ENCODE measurements at regions not wholly inside any gene's neighbourhood (a gene's known extent, or its start where the extent isn't known, plus 50 kb on each side); places are given as distances from the start of the nearest gene placed in this dataset.

GRCh38 chr2:207274530-207275189 is 108.9 kb upstream of the KLF7 start:
- H3F3A ChIP-seq (ENCODE audit: insufficient read depth, low read length, poor library complexity, severe bottlenecking) = no peaks in the 10 kb centered on the region
- H3K9me2 ChIP-seq (ENCODE audit: insufficient read depth, low read length) = no peaks in the 10 kb centered on the region
- H3K27ac ChIP-seq (ENCODE audit: low read length) = no peak overlapping the region
- H2AFZ ChIP-seq (ENCODE audit: low read depth, low read length) = no peak overlapping the region
- H3K4me3 ChIP-seq (ENCODE audit: low read length) = no peak overlapping the region
- H3K27me3 ChIP-seq (ENCODE audit: insufficient read depth, low read depth, low read length) = no peaks in the 10 kb centered on the region
- no peaks in the 10 kb centered on the region for H3K36me3 ChIP-seq (ENCODE audit: insufficient read depth, low read length)
- TF ChIP-seq SMC3 (conservative IDR thresholded peaks at IDR 0.05; ENCODE audit: poor library complexity) (no peak), POLR2AphosphoS5 (IDR thresholded peaks at IDR 0.05) (no peak), EP300 (conservative IDR thresholded peaks at IDR 0.05; ENCODE audit: poor library complexity, severe bottlenecking) (no peak), REST (IDR thresholded peaks at IDR 0.05; ENCODE audit: borderline replicate concordance) (no peak), CTCF (IDR thresholded peaks at IDR 0.05; ENCODE audit: poor library complexity, severe bottlenecking) (no peak), MXI1 (conservative IDR thresholded peaks at IDR 0.05; ENCODE audit: poor library complexity, severe bottlenecking) (no peak), EZH2 (IDR thresholded peaks at IDR 0.05; ENCODE audit: borderline replicate concordance, insufficient read depth, low read length, poor library complexity, severe bottlenecking) (no peak)
- no peaks in the 10 kb centered on the region for H3K79me2 ChIP-seq (replicated peaks; ENCODE audit: insufficient read depth, low read length)
- H4K20me1 ChIP-seq (ENCODE audit: insufficient read depth) = no peaks in the 10 kb centered on the region
- no peak overlapping the region for H3K9ac ChIP-seq (ENCODE audit: low read length)
- H3K4me2 ChIP-seq (ENCODE audit: low read length) = no peak overlapping the region
- no peaks in the 10 kb centered on the region for H3K9me3 ChIP-seq (ENCODE audit: low read length)

GRCh38 chr2:207275779-207276178 is 110.0 kb upstream of the KLF7 start:
- no peaks in the 10 kb centered on the region for H3K27me3 ChIP-seq (ENCODE audit: insufficient read depth, low read depth, low read length)
- H3K27ac ChIP-seq (ENCODE audit: low read length) = no peak overlapping the region
- no peak overlapping the region for H2AFZ ChIP-seq (ENCODE audit: low read depth, low read length)
- H3K79me2 ChIP-seq (replicated peaks; ENCODE audit: insufficient read depth, low read length) = no peaks in the 10 kb centered on the region
- H3K9me3 ChIP-seq (ENCODE audit: low read length) = no peaks in the 10 kb centered on the region
- no peaks in the 10 kb centered on the region for H3F3A ChIP-seq (ENCODE audit: insufficient read depth, low read length, poor library complexity, severe bottlenecking)
- no peak overlapping the region for H3K4me2 ChIP-seq (ENCODE audit: low read length)
- no peak overlapping the region for H3K4me3 ChIP-seq (ENCODE audit: low read length)
- no peaks in the 10 kb centered on the region for H3K9me2 ChIP-seq (ENCODE audit: insufficient read depth, low read length)
- H3K9ac ChIP-seq (ENCODE audit: low read length) = no peak overlapping the region
- TF ChIP-seq TAF1 (IDR thresholded peaks at IDR 0.05; ENCODE audit: low read depth) (no peak), EP300 (conservative IDR thresholded peaks at IDR 0.05; ENCODE audit: poor library complexity, severe bottlenecking) (no peak), CTCF (IDR thresholded peaks at IDR 0.05; ENCODE audit: poor library complexity, severe bottlenecking) (no peak)
- no peaks in the 10 kb centered on the region for H3K36me3 ChIP-seq (ENCODE audit: insufficient read depth, low read length)
- H4K20me1 ChIP-seq (ENCODE audit: insufficient read depth) = no peaks in the 10 kb centered on the region
